ENCODE measurements at regions not wholly inside any gene's neighbourhood (a gene's known extent, or its start where the extent isn't known, plus 50 kb on each side); places are given as distances from the start of the nearest gene placed in this dataset.
"Not testable (repeated sequence)": the region's sequence is repeated elsewhere in the genome, so short reads cannot be mapped to it uniquely, and the experiment has no call there.

- no peak for DNase-seq
These were observed 758.9 kb upstream of the MMS22L start for GRCh38 chr6:98041921-98042320.

- no peak for DNase-seq
These were observed 761.1 kb upstream of the MMS22L start for GRCh38 chr6:98044151-98044561.

- no peak for DNase-seq
These were observed 761.9 kb upstream of the MMS22L start for GRCh38 chr6:98044791-98045470.

DNA sequence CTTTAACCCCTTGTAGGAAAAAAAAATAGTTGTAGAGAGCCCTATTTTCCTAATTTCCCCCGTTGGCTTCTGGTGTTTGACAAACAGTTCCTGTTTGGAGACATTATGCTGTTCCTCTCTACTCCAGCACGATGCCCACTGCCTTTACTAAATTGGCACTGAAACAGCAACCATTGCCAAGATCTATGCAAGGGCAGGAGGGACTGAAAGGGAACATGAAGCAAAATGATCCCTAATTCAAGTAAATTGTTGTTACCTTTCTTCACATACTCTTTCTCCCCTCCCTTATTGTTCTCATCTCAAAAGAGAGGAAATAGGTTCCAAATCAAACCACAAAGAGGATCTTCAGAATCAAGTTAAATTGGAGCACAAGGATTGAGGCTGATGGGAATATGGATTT lies 764.1 kb upstream of the MMS22L start:
- DNase-seq, result no peak

DNA sequence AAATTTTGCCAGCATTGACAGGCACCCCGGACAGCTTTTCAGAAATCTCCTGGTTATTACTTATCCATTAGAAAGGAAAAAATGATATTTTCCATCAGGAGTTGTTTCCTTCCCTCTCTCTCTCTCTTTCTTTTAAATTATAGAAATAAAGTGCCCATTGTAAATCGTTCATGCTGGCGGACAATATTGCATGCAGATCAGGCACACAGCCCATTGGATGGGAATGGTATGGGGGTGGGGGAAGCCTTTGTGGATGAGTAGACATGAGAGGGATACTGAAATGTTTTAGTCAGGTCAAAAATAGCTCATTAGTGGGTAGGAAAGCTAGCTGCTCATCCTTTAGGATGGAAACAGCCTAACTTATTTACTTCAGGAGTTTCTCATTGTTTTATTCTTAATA lies 764.9 kb upstream of the MMS22L start:
- no peak for DNase-seq

GRCh38 chr6:98054453-98054852 lies 771.4 kb upstream of the MMS22L start:
- DNase-seq, result peak; percentile 21 to 30

- DNase-seq, result no peak
These were observed 773.9 kb upstream of the MMS22L start for GRCh38 chr6:98056955-98057354.

DNA sequence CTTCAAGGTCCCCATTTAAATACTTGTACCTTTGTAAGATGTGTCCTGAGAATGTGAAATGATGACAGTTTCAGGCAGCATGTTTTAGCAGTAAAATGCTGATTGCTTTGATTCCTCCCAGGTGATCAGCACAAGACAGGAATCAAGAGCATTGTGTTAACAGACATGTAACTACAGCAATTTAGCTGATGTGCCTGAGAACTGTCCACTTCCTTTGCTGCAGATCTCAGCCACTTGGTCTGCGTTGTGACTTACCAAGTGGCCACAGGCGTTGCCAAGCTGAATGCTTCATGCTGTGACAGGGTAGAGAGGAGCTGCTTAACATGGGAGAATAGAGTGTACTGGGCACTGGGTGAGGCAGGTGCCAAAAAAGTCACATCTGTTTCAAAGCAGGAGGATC lies 767.0 kb upstream of the POU3F2 start:
- no peak for DNase-seq

DNA sequence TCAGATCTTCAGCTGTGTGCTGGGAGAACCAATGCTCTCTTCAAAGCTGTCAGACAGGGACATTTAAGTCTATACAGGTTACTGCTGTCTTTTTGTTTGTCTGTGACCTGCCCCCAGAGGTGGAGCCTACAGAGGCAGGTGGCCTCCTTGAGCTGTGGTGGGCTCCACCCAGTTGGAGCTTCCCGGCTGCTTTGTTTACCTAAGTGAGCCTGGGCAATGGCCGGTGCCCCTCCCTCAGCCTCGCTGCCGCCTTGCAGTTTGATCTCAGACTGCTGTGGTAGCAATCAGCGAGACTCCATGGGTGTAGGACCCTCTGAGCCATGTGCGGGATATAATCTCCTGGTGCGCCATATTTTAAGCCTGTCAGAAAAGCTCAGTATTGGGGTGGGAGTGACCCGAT lies 745.8 kb upstream of the POU3F2 start:
- DNase-seq, result not testable (repeated sequence)

DNA sequence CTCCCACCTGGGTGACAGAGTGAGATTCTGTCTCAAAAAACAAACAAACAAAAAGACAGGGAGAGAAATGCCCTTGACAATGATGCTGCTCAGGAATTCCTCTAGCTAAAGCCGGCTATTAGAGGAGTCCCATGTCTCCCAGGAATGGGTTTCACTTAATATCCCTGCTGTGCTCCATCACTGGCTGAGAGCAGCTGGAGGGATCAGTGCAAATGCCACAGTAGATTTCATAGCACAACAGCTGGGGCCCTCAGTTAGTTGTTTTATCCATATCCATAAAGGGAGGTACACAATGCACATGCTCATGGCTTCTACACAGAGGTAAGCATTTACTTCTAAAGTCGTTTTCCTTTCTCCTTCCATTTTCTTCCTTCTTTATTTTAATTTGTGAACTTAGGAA lies 742.0 kb upstream of the POU3F2 start:
- no peak for DNase-seq

- no peak for DNase-seq
These were observed 739.7 kb upstream of the POU3F2 start for GRCh38 chr6:98094696-98095095.

DNA sequence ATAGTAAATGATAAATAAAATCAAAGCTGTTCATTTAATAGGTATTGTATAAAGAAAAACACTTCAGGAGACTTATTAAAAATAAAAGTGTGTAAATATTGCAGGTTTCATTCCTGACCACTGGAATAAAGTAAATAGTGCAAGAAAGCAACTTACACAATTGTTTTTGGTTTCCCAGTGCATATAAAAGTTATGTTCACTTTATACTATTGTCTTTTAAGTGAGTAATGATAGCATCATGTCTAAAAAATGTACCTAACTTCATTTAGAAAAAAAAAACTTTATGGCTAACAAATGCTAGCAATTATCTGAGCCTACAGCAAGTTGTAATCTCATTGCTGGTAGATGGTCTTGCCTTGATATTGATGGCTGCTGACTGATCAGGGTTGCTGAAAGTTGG lies 726.6 kb upstream of the POU3F2 start:
- DNase-seq, result no peak

DNA sequence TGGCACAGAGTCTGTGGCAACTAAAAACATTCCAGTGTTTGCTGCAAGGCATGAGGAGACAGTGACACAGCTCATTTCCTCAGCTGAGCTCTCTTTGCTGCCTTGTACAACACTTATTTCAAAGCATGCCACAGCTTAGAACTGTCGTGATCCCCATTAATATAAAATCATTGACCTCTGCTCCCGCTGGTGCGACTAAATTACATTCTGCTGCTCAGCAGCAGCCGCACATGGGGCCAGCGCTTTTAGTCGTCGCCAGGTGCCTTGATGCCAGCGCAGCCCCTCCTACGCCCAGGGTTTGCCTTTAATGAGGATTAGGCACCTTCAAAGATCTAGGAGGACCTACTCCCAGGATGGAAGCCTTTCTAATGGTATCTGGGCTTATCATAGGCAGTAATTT lies 717.9 kb upstream of the POU3F2 start:
- no peak for DNase-seq

DNA sequence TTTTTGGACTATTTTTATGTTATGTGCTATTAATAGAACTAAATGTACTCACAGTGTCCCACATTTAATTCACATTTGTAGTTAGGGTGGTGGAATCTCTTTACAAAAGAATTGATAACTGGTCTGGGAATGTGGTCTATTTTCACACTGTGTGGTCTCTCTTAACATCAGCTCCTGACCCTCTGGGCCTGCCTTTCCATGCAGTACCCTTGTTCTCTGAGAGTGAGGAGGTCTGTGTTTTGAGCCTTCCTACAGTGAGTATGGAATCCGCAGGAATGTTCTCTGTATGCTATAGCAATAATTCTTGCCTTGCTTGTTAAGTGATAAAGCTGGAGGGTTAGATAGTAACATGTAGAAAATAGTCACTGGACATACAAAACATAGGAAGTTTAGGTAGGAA lies 717.3 kb upstream of the POU3F2 start:
- DNase-seq, result no peak

DNA sequence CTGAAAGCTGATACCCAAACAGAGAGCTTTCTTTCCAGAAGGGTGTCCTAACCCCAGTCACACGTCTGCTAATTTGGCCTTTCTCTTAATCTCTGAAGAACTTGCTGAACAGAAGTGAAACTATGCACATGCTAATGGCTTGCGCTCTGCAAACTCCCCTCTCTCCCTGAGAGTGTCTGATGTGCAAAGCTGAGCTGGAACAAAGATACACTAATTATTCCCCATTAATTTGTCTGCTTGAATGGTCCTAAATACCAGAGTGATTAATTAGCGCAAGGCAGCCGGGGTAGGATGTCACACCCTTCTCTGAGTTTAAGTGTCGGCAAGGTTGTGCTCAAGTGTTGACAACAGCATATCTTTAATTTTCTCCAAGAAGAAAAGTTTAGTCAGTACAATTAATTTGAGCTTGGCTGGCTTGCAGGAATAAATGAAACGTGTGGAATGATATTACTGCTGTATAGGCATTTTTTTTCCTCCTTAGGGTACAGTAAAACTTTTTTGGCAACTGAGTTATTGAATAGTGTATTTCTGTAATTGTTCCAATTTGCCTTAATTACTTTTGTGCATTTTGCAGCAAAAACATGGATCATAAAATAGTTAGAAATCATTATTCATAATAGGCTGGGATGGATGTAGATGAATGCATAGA lies 715.9 kb upstream of the POU3F2 start:
- no peak for DNase-seq

GRCh38 chr6:98124171-98124570 lies 710.2 kb upstream of the POU3F2 start:
- DNase-seq, result no peak

- DNase-seq, result no peak
These were observed 702.9 kb upstream of the POU3F2 start for GRCh38 chr6:98131290-98131990.

DNA sequence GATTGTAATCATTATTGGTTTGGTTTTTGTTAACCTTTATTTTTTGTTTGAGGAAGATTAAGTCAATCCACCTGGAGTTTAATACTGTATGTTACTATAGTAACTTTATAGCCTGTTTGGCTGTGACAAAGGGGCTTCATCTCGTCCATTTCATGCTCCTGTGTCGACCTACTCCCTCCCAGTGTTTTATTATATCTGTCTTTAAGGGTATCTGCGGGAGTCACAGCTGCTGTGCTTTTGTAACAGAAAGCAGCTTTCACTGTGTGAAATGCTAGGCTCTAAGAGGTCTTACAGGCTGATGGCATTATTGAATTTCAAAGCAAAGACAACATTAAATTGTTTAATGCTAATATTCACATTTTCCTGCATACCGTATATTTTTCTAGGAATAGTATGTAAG lies 698.0 kb upstream of the POU3F2 start:
- DNase-seq, result no peak

DNA sequence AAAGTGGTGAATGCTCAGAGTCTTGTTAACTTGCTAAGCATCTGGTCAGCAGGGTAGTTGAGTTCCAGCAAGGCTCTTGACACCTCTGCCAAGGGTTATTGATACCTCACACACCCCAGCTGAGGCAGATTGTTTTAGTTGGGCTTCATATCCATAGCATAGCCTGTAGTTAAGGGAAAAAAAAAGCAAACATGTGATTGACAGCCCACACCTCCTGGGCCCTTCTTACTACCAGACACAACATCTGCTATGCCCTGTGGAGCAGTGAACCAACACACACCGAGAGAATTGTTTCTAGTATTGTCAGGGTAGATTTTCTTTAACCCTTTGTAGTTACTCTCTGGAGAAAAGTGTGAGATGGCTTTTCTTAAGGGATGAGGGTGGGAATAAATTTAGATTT lies 697.0 kb upstream of the POU3F2 start:
- DNase-seq, result no peak

GRCh38 chr6:98142839-98143238 lies 691.5 kb upstream of the POU3F2 start:
- DNase-seq, result no peak

DNA sequence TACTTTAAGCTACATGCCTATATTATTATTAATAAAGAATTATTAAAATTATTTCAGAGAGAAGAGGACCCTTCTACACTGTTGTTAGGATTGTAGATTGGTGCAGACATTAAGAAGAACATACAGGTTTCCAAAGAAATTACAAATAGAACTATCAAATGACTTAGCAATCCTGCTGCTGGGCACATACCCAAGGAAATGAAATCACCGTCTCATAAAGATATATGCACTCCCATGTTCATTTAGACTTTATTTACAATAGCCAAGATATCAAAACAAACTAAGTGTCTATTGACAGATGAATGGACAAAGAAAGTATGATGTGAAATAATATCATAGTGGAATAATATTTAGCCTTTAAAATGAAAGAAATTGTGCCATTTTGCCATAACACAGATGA lies 687.7 kb upstream of the POU3F2 start:
- DNase-seq, result no peak

DNA sequence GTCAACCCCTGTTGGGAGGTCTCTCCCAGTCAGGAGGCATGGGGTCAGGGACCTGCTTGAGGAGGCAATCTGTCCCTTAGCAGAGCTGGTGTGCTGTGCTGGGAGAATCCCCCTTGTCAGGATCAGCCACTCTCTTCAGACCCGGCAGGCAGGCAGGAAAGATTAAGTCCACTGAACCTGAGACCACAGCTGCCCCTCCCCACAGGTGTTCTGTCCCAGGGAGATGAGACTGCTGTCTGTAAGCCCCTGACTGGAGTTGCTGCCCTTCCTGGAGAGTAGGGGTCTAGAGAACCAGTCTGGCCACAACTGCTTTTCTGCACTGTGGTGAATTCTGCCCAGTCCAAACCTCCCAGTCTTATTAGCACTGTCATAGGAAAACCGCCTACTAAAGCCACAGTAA lies 677.8 kb upstream of the POU3F2 start:
- no peak for DNase-seq

DNA sequence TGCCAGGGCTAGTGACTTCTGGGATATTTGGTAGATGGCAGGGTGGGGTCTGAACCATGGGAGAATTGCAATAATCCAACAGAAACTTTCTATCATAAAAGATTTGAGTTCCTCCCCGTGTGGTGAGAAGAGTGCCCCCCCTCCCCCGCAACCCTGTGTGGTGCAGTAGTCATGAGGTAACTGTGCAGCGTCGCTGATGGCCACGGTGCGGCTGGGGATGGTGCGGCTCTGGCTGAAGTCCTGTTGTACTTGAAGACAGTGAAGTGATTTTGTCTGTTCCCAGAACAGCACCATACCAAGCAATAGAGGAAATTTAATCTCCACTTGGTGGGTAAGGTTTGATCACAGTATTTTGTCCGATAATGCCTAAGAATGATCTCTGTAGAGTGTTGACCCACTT lies 654.8 kb upstream of the POU3F2 start:
- no peak for DNase-seq

- no peak for DNase-seq
These were observed 634.3 kb upstream of the POU3F2 start for GRCh38 chr6:98200084-98200483.
